ENCODE measurements at regions not wholly inside any gene's neighbourhood (a gene's known extent, or its start where the extent isn't known, plus 50 kb on each side); places are given as distances from the start of the nearest gene placed in this dataset.

GRCh38 chr12:42660117-42660516, 70.6 kb upstream of the PRICKLE1 start (continued):
- no peak for TF ChIP-seq ZNF560 (tag by site-specific recombination; IDR thresholded peaks at IDR 0.05; ENCODE audit: borderline replicate concordance)
- TF ChIP-seq OVOL3 (tag by site-specific recombination; IDR thresholded peaks at IDR 0.05), result no peak
- no peak for TF ChIP-seq ZNF837 (tag by site-specific recombination; IDR thresholded peaks at IDR 0.05)
- no peak for TF ChIP-seq KLF10 (tag by site-specific recombination; IDR thresholded peaks at IDR 0.05)
- TF ChIP-seq ZNF561 (tag by site-specific recombination; IDR thresholded peaks at IDR 0.05; ENCODE audit: borderline replicate concordance), result no peak
- no peak for TF ChIP-seq WT1 (tag by site-specific recombination; IDR thresholded peaks at IDR 0.05)
- TF ChIP-seq BCL6B (tag by site-specific recombination; IDR thresholded peaks at IDR 0.05), result no peak
- TF ChIP-seq ZNF645 (tag by site-specific recombination; IDR thresholded peaks at IDR 0.05), result no peak

GRCh38 chr12:42652048-42652447, 62.5 kb upstream of the PRICKLE1 start:
- TF ChIP-seq CTCF (tag by site-specific recombination; IDR thresholded peaks at IDR 0.05), result peak; percentile 40; the same call in 1 of the 2 replicates
- TF ChIP-seq ZNF140 (tag by site-specific recombination; IDR thresholded peaks at IDR 0.05), result no peak
- ChIA-PET CTCF (interaction anchor here (0.5 kb wide), 1 partner anchor 15 kb away, joined by 4 read pairs; no protein-coding TSS in a partner anchor), POLR2A (no interaction called here)
- H3K36me3 ChIP-seq (ENCODE audit: control insufficient read depth in 2 of 2, insufficient read depth in 1 of 2, low read length in 2 of 2), result no peaks in the 10 kb centered on the region
- no peak overlapping the region for H3K27ac ChIP-seq (ENCODE audit: extremely low read depth, low read depth, low read length)
- H3K4me1 ChIP-seq (ENCODE audit: control insufficient read depth, insufficient read depth, low read length), result no peaks in the 10 kb centered on the region
- no peaks in the 10 kb centered on the region for H3K9me3 ChIP-seq (ENCODE audit: control insufficient read depth, insufficient read depth, low read depth, low read length)
- no peak overlapping the region for H3K4me3 ChIP-seq (ENCODE audit: low read depth, low read length)

GRCh38 chr12:42648061-42648460, 58.5 kb upstream of the PRICKLE1 start:
- Histone ChIP-seq H3K4me3 (ENCODE audit: low read depth, low read length) (no peak overlapping the region), H3K36me3 (ENCODE audit: control insufficient read depth in 2 of 2, insufficient read depth in 1 of 2, low read length in 2 of 2) (no peaks in the 10 kb centered on the region), H3K27ac (ENCODE audit: extremely low read depth, low read depth, low read length) (no peak overlapping the region), H3K4me1 (ENCODE audit: control insufficient read depth, insufficient read depth, low read length) (no peaks in the 10 kb centered on the region), H3K9me3 (ENCODE audit: control insufficient read depth, insufficient read depth, low read depth, low read length) (no peaks in the 10 kb centered on the region)
- TF ChIP-seq ZNF274 (IDR thresholded peaks at IDR 0.05; ENCODE audit: low read length), result no peak
- no peak for TF ChIP-seq ZNF274 (tag by site-specific recombination; IDR thresholded peaks at IDR 0.05; ENCODE audit: borderline replicate concordance)
- no peak for TF ChIP-seq ZNF701 (tag by site-specific recombination; IDR thresholded peaks at IDR 0.05)
- TF ChIP-seq ZNF549 (tag by site-specific recombination; IDR thresholded peaks at IDR 0.05), result no peak
- no peak for TF ChIP-seq ZNF404 (tag by site-specific recombination; IDR thresholded peaks at IDR 0.05)
- TF ChIP-seq ZNF423 (tag by site-specific recombination; IDR thresholded peaks at IDR 0.05), result no peak
- no peak for TF ChIP-seq ZNF394 (tag by site-specific recombination; IDR thresholded peaks at IDR 0.05; ENCODE audit: borderline replicate concordance)
- TF ChIP-seq ZNF324 (tag by site-specific recombination; IDR thresholded peaks at IDR 0.05), result no peak
- no peak for TF ChIP-seq YY1 (tag by site-specific recombination; IDR thresholded peaks at IDR 0.05)
- no peak for TF ChIP-seq ZFP69B (tag by site-specific recombination; IDR thresholded peaks at IDR 0.05)
- no peak for TF ChIP-seq ZSCAN4 (tag by site-specific recombination; IDR thresholded peaks at IDR 0.05)
- CTCF ChIA-PET, result interaction anchor here (0.6 kb wide), 1 partner anchor 79 kb away, joined by 3 read pairs; no protein-coding TSS in a partner anchor
- POLR2A ChIA-PET, result no interaction called here
